Cardiac muscle cell (in vitro differentiated cells and primary cell): ENCODE measurements at regions not wholly inside any gene's neighbourhood (a gene's known extent, or its start where the extent isn't known, plus 50 kb on each side); places are given as distances from the start of the nearest gene placed in this dataset.

Source experiments
- DNase-seq, 2 donors: peaks; one replicate each; pipeline versions ENCODE4 v3.0.0 to v3.0.0-alpha.2; 2010 to 2017; ENCODE audit warnings: low read depth in 1 of 2, low spot score in 1 of 2
- H3K27ac ChIP-seq: fragments of 200-600 bp; sonication (generic); 2 replicates; pipeline ENCODE4 v1.5.1; 2016
- H3K27me3 ChIP-seq: fragments of 200-600 bp; sonication (generic); 2 replicates; pipeline ENCODE4 v1.6.0; 2016; ENCODE audit warnings: control low read depth
- H3K36me3 ChIP-seq: fragments of 200-600 bp; sonication (generic); 2 replicates; pipeline ENCODE4 v1.5.1; 2016; ENCODE audit warnings: control low read depth
- H3K4me1 ChIP-seq: fragments of 200-600 bp; sonication (generic); 2 replicates; pipeline ENCODE4 v1.8.1; 2017; ENCODE audit warnings: low read depth, mild to moderate bottlenecking, mixed run types
- H3K4me3 ChIP-seq: fragments of 200-600 bp; sonication (generic); 2 replicates; pipeline ENCODE4 v1.5.1; 2016; ENCODE audit warnings: mild to moderate bottlenecking
- H3K9me3 ChIP-seq: fragments of 200-600 bp; sonication (generic); 2 replicates; pipeline ENCODE4 v1.5.1; 2017; ENCODE audit warnings: low read depth, mild to moderate bottlenecking, control low read depth
- TF ChIP-seq, protein P1 (sequence below): IDR thresholded peaks from 2 replicates; pipeline ENCODE4 v1.5.1; 2012; ENCODE audit warnings: low read depth, mild to moderate bottlenecking, low read length

DNA sequence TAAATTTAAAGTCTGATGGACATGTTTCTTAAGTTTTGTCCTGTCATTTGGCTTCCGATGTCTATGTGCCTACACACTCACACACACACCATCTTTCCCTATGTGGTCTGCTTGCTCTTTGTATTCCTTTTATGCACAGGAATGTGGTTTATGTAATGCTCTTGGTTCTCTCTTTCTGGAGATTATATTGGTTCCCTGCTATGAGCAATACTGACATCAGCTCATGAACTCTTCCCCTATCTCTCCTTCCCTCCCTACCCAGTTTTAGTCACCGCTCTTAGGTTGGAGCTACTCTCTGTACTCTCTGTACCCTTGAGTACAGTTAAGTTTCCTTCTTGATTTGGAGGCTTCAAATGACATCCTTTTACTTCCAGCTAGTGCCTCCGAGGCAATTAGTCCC, 77.9 kb upstream of the MVB12B start:
- no peaks in the 10 kb centered on the region for H3K27me3 ChIP-seq
- peak in 1 of 2 donors; percentile 85 for DNase-seq
- no peaks in the 10 kb centered on the region for H3K9me3 ChIP-seq

DNA sequence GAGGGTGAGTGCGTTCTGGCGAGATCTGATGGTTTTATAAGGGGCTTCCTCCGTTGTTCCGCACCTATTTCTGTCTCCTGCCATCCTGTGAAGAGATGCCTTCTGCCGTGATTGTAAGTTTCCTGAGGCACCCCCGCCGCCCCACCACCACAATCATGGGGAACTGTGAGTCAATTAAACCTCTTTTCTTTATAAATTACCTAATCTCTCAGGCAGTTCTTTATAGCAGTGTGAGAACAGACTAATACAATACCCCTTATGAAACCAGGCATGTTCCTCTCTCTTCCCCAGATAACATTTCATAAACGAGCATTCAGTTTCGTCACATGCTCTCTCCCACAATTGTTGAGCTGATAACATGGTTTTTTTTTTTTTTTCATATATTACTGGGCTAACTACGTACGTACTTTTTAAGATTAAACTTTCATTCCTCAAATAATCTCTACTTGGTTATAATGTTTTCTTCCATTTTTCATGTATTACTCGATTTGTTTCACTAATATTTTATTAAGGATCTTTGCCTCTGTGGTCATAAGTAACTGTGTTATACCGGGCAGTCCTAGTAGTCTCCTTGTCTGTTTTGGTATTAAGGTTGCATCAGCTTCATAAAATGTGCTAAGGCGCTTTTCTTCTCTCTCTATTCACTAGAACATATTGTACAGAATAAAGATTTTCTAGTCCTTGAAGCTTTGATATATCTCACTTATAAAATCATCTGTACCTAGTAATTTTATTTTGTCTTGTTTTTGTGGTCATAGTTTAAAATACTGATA, 64.9 kb upstream of the MVB12B start:
- H3K4me3 ChIP-seq, result no peak overlapping the region
- peak in 1 of 2 donors; percentile 84 for DNase-seq
- H3K9me3 ChIP-seq, result no peaks in the 10 kb centered on the region
- peaks cover 22% of the 10 kb centered on the region for H3K27me3 ChIP-seq
- TF ChIP-seq, protein P1, sequence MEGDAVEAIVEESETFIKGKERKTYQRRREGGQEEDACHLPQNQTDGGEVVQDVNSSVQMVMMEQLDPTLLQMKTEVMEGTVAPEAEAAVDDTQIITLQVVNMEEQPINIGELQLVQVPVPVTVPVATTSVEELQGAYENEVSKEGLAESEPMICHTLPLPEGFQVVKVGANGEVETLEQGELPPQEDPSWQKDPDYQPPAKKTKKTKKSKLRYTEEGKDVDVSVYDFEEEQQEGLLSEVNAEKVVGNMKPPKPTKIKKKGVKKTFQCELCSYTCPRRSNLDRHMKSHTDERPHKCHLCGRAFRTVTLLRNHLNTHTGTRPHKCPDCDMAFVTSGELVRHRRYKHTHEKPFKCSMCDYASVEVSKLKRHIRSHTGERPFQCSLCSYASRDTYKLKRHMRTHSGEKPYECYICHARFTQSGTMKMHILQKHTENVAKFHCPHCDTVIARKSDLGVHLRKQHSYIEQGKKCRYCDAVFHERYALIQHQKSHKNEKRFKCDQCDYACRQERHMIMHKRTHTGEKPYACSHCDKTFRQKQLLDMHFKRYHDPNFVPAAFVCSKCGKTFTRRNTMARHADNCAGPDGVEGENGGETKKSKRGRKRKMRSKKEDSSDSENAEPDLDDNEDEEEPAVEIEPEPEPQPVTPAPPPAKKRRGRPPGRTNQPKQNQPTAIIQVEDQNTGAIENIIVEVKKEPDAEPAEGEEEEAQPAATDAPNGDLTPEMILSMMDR, result no peak
- no peak overlapping the region for H3K27ac ChIP-seq
- H3K36me3 ChIP-seq, result no peaks in the 10 kb centered on the region
- H3K4me1 ChIP-seq, result no peaks in the 10 kb centered on the region

More for the DNA sequence above, 77.9 kb upstream of the MVB12B start:
- TF ChIP-seq, protein P1, result no peak
- no peaks in the 10 kb centered on the region for H3K36me3 ChIP-seq
- no peak overlapping the region for H3K27ac ChIP-seq
- no peak overlapping the region for H3K4me3 ChIP-seq
- H3K4me1 ChIP-seq, result no peaks in the 10 kb centered on the region

DNA sequence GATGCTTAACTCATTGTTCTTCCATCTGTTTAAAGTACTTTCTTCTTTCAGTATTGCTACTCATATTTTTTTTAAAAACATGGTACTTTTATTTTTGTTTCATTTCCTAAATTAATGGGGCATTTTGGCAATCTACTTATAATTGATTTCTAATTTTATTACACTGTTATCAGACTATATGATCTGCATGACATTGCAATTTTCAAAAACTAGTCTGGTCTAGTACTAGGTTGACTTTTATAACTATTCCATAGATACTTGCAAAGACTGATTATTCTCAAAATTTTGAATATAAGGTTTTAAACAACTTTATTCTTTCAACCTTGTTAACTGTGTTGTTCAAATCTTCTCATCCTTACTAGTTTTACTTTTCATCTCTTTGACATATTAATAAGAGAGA, 63.9 kb upstream of the MVB12B start:
- H3K4me1 ChIP-seq, result no peaks in the 10 kb centered on the region
- H3K9me3 ChIP-seq, result no peaks in the 10 kb centered on the region
- H3K4me3 ChIP-seq, result no peak overlapping the region
- no peaks in the 10 kb centered on the region for H3K36me3 ChIP-seq
- TF ChIP-seq, protein P1, result no peak
- no peak overlapping the region for H3K27ac ChIP-seq
- peaks cover 22% of the 10 kb centered on the region for H3K27me3 ChIP-seq
- no peak for DNase-seq

DNA sequence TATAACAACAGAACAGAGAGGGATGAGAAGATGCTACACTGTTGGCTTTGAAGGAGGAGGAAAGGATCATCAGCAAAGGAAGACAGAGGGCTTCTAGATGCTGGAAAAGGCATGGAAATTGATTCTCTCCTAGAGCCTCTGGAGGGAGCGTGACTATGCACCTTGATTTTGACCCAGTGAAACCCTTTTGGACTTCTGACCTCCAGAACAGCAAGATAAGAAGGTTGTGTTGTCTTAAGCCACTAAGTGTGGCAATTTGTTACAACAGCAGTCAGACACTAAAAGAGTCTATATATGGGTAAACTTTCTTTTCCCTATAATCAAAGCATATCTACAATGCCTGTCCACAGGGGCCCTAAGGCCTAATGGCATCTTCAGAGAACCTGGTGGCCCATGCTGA, 56.1 kb upstream of the MVB12B start:
- Histone ChIP-seq H3K9me3 (no peaks in the 10 kb centered on the region), H3K4me3 (no peak overlapping the region), H3K4me1 (peaks cover 3% of the 10 kb centered on the region), H3K36me3 (no peaks in the 10 kb centered on the region), H3K27me3 (no peaks in the 10 kb centered on the region), H3K27ac (no peak overlapping the region)
- no peak for DNase-seq
- TF ChIP-seq, protein P1, result no peak

DNA sequence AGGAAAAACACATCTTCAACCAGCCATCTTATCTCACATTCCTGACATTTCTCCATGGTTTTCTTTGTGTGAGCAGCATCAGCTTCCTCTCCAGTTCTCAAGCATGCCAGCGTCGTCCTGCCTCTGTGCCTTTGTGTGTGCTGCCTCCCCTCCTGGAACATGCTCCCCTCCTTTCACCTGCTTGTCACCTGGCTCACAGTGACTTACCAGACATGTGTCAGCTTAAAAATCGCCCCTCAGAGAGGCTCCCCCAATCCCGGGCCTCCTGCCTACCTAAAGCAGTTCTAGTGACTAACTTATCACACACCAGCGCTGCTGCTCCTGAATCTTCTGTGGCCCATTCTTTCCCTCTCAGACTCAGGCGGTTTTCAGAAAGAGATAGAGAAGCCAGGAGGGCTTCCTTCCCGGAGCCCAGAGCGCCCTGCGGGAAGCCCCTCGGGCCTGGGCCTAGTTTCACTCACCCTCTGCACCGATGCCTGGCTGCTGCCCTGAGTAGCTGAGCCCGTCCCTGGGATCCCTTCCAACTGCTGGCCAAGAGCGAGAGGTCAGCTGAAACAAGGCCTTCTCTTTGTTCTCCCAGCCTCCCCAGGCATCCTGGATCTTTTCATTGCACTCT, 51.1 kb upstream of the MVB12B start:
- no peaks in the 10 kb centered on the region for H3K36me3 ChIP-seq
- no peaks in the 10 kb centered on the region for H3K27me3 ChIP-seq
- no peaks in the 10 kb centered on the region for H3K9me3 ChIP-seq
- H3K27ac ChIP-seq, result peak overlapping the region; percentile 57
- peak; percentile 14 to 81 for DNase-seq
- H3K4me1 ChIP-seq, result peaks cover 3% of the 10 kb centered on the region
- H3K4me3 ChIP-seq, result no peak overlapping the region
- TF ChIP-seq, protein P1, result no peak
